ENCODE measurements at regions not wholly inside any gene's neighbourhood (a gene's known extent, or its start where the extent isn't known, plus 50 kb on each side); places are given as distances from the start of the nearest gene placed in this dataset.

DNA sequence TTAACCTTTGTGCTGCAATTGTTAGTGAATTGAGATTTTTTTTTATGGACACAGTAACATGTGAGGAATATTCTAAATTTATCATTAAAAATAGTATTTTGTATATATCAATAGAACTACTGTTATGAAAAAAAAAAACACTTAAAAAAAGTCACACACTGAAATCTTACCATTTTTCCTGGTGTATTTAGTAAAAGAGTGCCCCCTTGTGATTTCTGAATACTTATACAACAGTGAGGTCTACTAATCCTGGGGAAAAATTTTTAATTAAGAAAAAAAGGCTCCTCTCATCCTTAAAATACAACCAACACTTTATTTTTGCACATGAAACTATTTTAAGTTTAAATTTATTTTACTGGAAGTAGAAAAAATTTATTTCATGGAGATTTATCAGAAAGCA lies 56.4 kb upstream of the SPOCK3 start:
- ATAC-seq, result no peak
- no peaks in the 10 kb centered on the region for H3K36me3 ChIP-seq (ENCODE audit: low read depth)
- no peak overlapping the region for H3K4me3 ChIP-seq
- H3K9me3 ChIP-seq, result no peaks in the 10 kb centered on the region
- no peak for DNase-seq
- no peaks in the 10 kb centered on the region for H3K4me1 ChIP-seq (ENCODE audit: low read depth)
- TF ChIP-seq CTCF (IDR thresholded peaks at IDR 0.05), result no peak
- intact Hi-C loops (cut with DNase I, micrococcal nuclease), result no loop called here

DNA sequence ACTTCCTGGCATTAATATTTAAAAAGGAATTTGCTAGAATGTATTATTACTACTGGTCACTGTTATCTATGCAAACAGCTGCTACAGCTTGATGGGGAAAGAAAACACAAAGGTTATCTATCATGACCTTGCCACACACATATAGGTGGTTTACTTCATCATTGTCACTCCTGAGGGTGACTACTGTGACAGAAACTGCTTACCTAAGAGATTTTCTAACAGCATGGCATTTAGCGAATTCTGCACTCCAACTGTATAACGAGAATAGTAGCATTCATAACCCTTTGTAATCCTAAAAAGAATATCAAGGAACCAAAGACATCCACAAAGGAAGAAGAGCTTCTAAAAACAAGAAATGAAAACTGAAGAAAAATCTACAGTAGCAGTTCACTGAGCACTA lies 74.6 kb upstream of the SPOCK3 start:
- no peaks in the 10 kb centered on the region for H3K36me3 ChIP-seq (ENCODE audit: low read depth)
- no peak for TF ChIP-seq CTCF (IDR thresholded peaks at IDR 0.05)
- no peak for ATAC-seq
- H3K9me3 ChIP-seq, result no peaks in the 10 kb centered on the region
- intact Hi-C loops (cut with DNase I, micrococcal nuclease), result no loop called here
- no peak for DNase-seq
- H3K4me1 ChIP-seq (ENCODE audit: low read depth), result no peaks in the 10 kb centered on the region
- H3K4me3 ChIP-seq, result no peak overlapping the region

GRCh38 chr4:167321299-167321698 lies 87.0 kb upstream of the SPOCK3 start:
- intact Hi-C loops (cut with DNase I, micrococcal nuclease), result no loop called here
- ATAC-seq, result no peak
- Histone ChIP-seq H3K9me3 (no peaks in the 10 kb centered on the region), H3K4me1 (ENCODE audit: low read depth) (no peaks in the 10 kb centered on the region), H3K36me3 (ENCODE audit: low read depth) (no peaks in the 10 kb centered on the region), H3K4me3 (no peak overlapping the region)
- TF ChIP-seq CTCF (IDR thresholded peaks at IDR 0.05), result no peak
- DNase-seq, result no peak

GRCh38 chr4:167339781-167340180 lies 105.5 kb upstream of the SPOCK3 start:
- no peak overlapping the region for H3K4me3 ChIP-seq
- DNase-seq (no peak), ATAC-seq (no peak)
- intact Hi-C loops (cut with DNase I, micrococcal nuclease), result no loop called here
- no peaks in the 10 kb centered on the region for H3K9me3 ChIP-seq
- TF ChIP-seq CTCF (IDR thresholded peaks at IDR 0.05), result no peak
- H3K4me1 ChIP-seq (ENCODE audit: low read depth), result no peaks in the 10 kb centered on the region
- H3K36me3 ChIP-seq (ENCODE audit: low read depth), result no peaks in the 10 kb centered on the region

DNA sequence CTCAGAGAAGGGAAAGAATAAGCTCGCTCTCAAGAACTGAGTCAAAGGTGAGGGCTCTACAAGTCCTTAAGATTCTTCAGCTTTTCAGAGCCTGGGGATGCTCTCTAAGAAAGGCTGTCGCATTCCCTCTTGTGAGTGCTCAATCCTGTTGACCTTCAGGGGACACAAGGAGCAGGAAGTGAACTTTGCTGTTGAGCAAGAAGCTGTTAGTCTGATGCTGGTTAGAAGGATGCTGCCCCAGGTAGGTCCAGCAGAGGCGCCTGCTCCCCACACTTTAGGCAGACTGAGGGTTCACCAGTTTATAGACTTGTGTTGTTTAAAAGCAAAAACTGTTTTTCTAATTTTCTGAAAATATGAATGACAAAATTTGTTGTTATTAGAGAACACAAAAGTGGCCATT lies 125.4 kb upstream of the SPOCK3 start:
- Histone ChIP-seq H3K4me3 (no peak overlapping the region), H3K4me1 (ENCODE audit: low read depth) (no peaks in the 10 kb centered on the region), H3K36me3 (ENCODE audit: low read depth) (no peaks in the 10 kb centered on the region), H3K9me3 (no peaks in the 10 kb centered on the region)
- ATAC-seq, result no peak
- no peak for DNase-seq
- intact Hi-C loops (cut with DNase I, micrococcal nuclease), result no loop called here
- TF ChIP-seq CTCF (IDR thresholded peaks at IDR 0.05), result no peak

DNA sequence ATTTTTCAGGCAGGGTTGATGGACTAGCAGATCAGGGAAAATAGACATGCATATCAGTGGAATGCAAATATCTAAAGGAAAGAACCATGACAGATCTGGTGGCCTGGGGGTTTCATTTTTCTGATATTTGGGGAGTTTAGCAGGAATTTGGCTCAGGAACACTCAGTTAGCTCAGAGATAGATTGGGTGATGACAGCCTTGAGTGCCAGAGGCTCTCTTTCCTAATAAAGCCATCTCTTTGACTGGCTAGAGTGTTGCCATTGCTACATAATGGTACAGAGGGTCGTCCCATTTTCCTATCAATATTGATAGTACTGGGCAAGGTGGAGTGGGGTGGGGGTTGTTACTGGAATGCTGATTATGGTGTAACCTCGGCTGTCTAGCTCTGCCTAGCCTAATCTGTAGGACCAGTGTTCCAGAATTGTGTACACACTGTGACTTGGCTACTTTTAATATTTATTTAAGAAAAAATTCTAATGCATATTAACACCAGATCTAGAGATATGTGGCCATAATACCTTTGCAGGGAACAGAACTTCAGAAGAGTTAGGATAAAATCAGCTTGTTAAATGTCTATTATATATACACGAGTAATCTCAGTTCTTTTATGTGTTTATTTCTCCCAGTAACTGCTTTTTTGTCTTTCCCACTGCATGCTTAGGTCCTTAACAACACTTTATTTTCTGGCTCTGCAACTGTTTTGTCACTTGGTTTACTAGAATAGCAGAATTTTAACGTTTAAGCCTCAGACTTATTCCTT lies 145.0 kb upstream of the SPOCK3 start:
- no peaks in the 10 kb centered on the region for H3K36me3 ChIP-seq (ENCODE audit: low read depth)
- H3K4me1 ChIP-seq (ENCODE audit: low read depth), result no peaks in the 10 kb centered on the region
- H3K9me3 ChIP-seq, result no peaks in the 10 kb centered on the region
- TF ChIP-seq CTCF (IDR thresholded peaks at IDR 0.05), result no peak
- no peak overlapping the region for H3K4me3 ChIP-seq
- DNase-seq (no peak), ATAC-seq (no peak)
- intact Hi-C loops (cut with DNase I, micrococcal nuclease), result no loop called here

Data from mucosa of descending colon (tissue), 3 donors.